Hepatocyte (in vitro differentiated cells): ENCODE measurements at regions not wholly inside any gene's neighbourhood (a gene's known extent, or its start where the extent isn't known, plus 50 kb on each side); places are given as distances from the start of the nearest gene placed in this dataset.

Experiments
- EZH2phosphoT487 ChIP-seq: fragments of 200-600 bp; sonication (generic); IDR thresholded peaks from one replicate; pipeline ENCODE4 v1.6.1; 2018; ENCODE audit warnings: antibody characterized with exemption, mild to moderate bottlenecking, low read depth, moderate library complexity; ENCODE audit not compliant: unreplicated experiment, severe bottlenecking
- TF ChIP-seq, protein P1 (sequence below): fragments of 200-600 bp; sonication (generic); IDR thresholded peaks from 2 replicates; pipeline ENCODE4 v1.5.1; 2016; ENCODE audit warnings: antibody characterized with exemption, mild to moderate bottlenecking; ENCODE audit not compliant: poor library complexity

GRCh38 chr6:122322824-122323223 is 76.6 kb upstream of the HSF2 start:
- TF ChIP-seq EZH2phosphoT487, result no peak
- TF ChIP-seq, protein P1, sequence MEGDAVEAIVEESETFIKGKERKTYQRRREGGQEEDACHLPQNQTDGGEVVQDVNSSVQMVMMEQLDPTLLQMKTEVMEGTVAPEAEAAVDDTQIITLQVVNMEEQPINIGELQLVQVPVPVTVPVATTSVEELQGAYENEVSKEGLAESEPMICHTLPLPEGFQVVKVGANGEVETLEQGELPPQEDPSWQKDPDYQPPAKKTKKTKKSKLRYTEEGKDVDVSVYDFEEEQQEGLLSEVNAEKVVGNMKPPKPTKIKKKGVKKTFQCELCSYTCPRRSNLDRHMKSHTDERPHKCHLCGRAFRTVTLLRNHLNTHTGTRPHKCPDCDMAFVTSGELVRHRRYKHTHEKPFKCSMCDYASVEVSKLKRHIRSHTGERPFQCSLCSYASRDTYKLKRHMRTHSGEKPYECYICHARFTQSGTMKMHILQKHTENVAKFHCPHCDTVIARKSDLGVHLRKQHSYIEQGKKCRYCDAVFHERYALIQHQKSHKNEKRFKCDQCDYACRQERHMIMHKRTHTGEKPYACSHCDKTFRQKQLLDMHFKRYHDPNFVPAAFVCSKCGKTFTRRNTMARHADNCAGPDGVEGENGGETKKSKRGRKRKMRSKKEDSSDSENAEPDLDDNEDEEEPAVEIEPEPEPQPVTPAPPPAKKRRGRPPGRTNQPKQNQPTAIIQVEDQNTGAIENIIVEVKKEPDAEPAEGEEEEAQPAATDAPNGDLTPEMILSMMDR, result no peak
